22Rv1 (cell line): ENCODE measurements at regions not wholly inside any gene's neighbourhood (a gene's known extent, or its start where the extent isn't known, plus 50 kb on each side); places are given as distances from the start of the nearest gene placed in this dataset.

Experiments used
- CTCF ChIP-seq: fragments of 450-650 bp; IDR thresholded peaks from 2 replicates; pipeline ENCODE4 v1.5.1; 2017; ENCODE audit warnings: mild to moderate bottlenecking
- ZFX ChIP-seq: fragments of 450-650 bp; IDR thresholded peaks from 2 replicates; pipeline ENCODE4 v1.6.1; 2017; ENCODE audit warnings: antibody characterized with exemption, borderline replicate concordance

- TF ChIP-seq CTCF (no peak), ZFX (no peak)
Observed at GRCh38 chr2:183872131-183872530, 726.2 kb upstream of the ZNF804A start.
